ENCODE measurements at regions not wholly inside any gene's neighbourhood (a gene's known extent, or its start where the extent isn't known, plus 50 kb on each side); places are given as distances from the start of the nearest gene placed in this dataset.

- no peak overlapping the region for H3K4me3 ChIP-seq (ENCODE audit: low read depth, low read length)
- no peak for DNase-seq (ENCODE audit: low read depth)
- TF ChIP-seq CTCF (IDR thresholded peaks at IDR 0.05; ENCODE audit: control insufficient read depth, extremely low read depth, insufficient read depth) = no peak
Observed at GRCh38 chr2:67075530-67076238, 321.4 kb upstream of the ETAA1 start.

GRCh38 chr2:67076239-67076624 is 320.9 kb upstream of the ETAA1 start:
- DNase-seq (ENCODE audit: low read depth) = no peak
- TF ChIP-seq CTCF (IDR thresholded peaks at IDR 0.05; ENCODE audit: control insufficient read depth, extremely low read depth, insufficient read depth) = no peak
- H3K4me3 ChIP-seq (ENCODE audit: low read depth, low read length) = no peak overlapping the region

- no peak overlapping the region for H3K4me3 ChIP-seq (ENCODE audit: low read depth, low read length)
- no peak for DNase-seq (ENCODE audit: low read depth)
- no peak for TF ChIP-seq CTCF (IDR thresholded peaks at IDR 0.05; ENCODE audit: control insufficient read depth, extremely low read depth, insufficient read depth)
Observed at GRCh38 chr2:67079729-67080128, 317.4 kb upstream of the ETAA1 start.

GRCh38 chr2:67082813-67083212 is 314.3 kb upstream of the ETAA1 start:
- H3K4me3 ChIP-seq (ENCODE audit: low read depth, low read length) = no peak overlapping the region
- no peak for DNase-seq (ENCODE audit: low read depth)
- no peak for TF ChIP-seq CTCF (IDR thresholded peaks at IDR 0.05; ENCODE audit: control insufficient read depth, extremely low read depth, insufficient read depth)

- H3K4me3 ChIP-seq (ENCODE audit: low read depth, low read length) = no peak overlapping the region
- no peak for TF ChIP-seq CTCF (IDR thresholded peaks at IDR 0.05; ENCODE audit: control insufficient read depth, extremely low read depth, insufficient read depth)
- no peak for DNase-seq (ENCODE audit: low read depth)
Observed at GRCh38 chr2:67083951-67084350, 313.2 kb upstream of the ETAA1 start.

GRCh38 chr2:67085146-67085545 is 312.0 kb upstream of the ETAA1 start:
- TF ChIP-seq CTCF (IDR thresholded peaks at IDR 0.05; ENCODE audit: control insufficient read depth, extremely low read depth, insufficient read depth) = no peak
- DNase-seq (ENCODE audit: low read depth) = no peak
- no peak overlapping the region for H3K4me3 ChIP-seq (ENCODE audit: low read depth, low read length)

- no peak for TF ChIP-seq CTCF (IDR thresholded peaks at IDR 0.05; ENCODE audit: control insufficient read depth, extremely low read depth, insufficient read depth)
- no peak for DNase-seq (ENCODE audit: low read depth)
Observed at GRCh38 chr2:67091681-67092080, 305.5 kb upstream of the ETAA1 start.

More at GRCh38 chr2:67091681-67092080, 305.5 kb upstream of the ETAA1 start:
- no peak overlapping the region for H3K4me3 ChIP-seq (ENCODE audit: low read depth, low read length)

All from LNCaP clone FGC (cell line).